ENCODE measurements at regions not wholly inside any gene's neighbourhood (a gene's known extent, or its start where the extent isn't known, plus 50 kb on each side); places are given as distances from the start of the nearest gene placed in this dataset.

- Histone ChIP-seq H3K27ac (no peak overlapping the region), H3K27me3 (no peaks in the 10 kb centered on the region), H3K36me3 (no peaks in the 10 kb centered on the region), H3K4me3 (no peak overlapping the region), H3K9me3 (no peaks in the 10 kb centered on the region), H3K4me1 (no peaks in the 10 kb centered on the region)
- DNase-seq (ENCODE audit: low spot score in 2 of 2): no peak
- 36% methylated on average over 4 of the region's 4 CpGs for WGBS
- TF ChIP-seq, protein P1, sequence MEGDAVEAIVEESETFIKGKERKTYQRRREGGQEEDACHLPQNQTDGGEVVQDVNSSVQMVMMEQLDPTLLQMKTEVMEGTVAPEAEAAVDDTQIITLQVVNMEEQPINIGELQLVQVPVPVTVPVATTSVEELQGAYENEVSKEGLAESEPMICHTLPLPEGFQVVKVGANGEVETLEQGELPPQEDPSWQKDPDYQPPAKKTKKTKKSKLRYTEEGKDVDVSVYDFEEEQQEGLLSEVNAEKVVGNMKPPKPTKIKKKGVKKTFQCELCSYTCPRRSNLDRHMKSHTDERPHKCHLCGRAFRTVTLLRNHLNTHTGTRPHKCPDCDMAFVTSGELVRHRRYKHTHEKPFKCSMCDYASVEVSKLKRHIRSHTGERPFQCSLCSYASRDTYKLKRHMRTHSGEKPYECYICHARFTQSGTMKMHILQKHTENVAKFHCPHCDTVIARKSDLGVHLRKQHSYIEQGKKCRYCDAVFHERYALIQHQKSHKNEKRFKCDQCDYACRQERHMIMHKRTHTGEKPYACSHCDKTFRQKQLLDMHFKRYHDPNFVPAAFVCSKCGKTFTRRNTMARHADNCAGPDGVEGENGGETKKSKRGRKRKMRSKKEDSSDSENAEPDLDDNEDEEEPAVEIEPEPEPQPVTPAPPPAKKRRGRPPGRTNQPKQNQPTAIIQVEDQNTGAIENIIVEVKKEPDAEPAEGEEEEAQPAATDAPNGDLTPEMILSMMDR (IDR thresholded peaks at IDR 0.05): no peak
- TF ChIP-seq POLR2A (IDR thresholded peaks at IDR 0.05) (no peak), EP300 (IDR thresholded peaks at IDR 0.05) (no peak), POLR2AphosphoS5 (IDR thresholded peaks at IDR 0.05) (no peak)
Observed at GRCh38 chr5:109533751-109534272, 124.0 kb upstream of the PJA2 start.

DNA sequence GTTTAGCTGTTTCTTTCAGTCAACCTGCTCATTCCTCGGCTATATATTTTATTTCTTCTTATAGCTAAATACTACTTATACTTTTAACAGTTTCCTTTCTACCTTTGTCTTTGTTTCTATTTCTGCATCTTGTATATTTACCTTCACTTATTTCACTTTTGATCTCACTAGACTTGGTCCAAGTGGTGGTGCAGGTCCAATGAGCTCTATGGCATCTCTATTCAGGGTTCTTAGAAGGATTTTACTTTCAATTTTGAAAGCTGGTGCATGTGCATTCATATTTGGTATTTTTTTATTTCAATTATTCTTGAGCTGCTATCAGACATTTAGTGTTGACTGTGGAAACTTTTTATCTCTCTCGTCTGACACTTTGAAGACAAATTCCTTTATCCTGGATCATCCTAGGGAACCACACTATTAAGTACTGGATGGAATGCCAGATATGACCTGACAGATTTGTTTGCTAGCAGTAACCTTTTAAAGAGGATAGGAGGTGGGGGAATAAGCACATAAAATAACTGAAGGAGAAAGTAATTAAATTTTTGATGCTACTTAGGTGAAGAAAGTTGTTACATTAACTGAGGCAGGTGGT lies 123.1 kb upstream of the PJA2 start:
- Histone ChIP-seq H3K36me3 (no peaks in the 10 kb centered on the region), H3K4me3 (no peak overlapping the region), H3K4me1 (no peaks in the 10 kb centered on the region), H3K27me3 (no peaks in the 10 kb centered on the region), H3K9me3 (no peaks in the 10 kb centered on the region), H3K27ac (no peak overlapping the region)
- TF ChIP-seq POLR2A (IDR thresholded peaks at IDR 0.05): no peak
- no peak for TF ChIP-seq EP300 (IDR thresholded peaks at IDR 0.05)
- TF ChIP-seq POLR2AphosphoS5 (IDR thresholded peaks at IDR 0.05): no peak
- TF ChIP-seq, protein P1 (IDR thresholded peaks at IDR 0.05): no peak
- DNase-seq (ENCODE audit: low spot score in 2 of 2): no peak
- 68% methylated on average over 2 of the region's 2 CpGs for WGBS

DNA sequence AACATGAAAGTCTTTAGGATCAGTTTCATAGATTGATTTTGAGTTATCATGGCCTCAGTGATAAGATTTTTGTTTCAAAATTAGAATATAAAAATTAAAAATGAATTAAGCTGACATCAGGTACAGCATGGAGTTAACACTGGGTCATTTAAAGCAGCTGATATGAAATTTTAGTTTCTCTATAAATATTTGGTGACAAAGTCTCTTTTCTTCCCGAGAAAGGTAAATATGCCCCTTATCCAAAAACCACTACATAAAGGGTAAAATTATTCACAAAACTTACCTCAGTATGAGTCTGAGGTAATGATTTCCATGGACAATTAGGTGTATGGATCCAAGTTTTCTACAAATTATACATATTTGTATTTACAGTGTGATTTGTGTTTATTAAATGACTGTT lies 121.5 kb upstream of the PJA2 start:
- Histone ChIP-seq H3K27me3 (no peaks in the 10 kb centered on the region), H3K27ac (no peak overlapping the region), H3K4me1 (no peaks in the 10 kb centered on the region), H3K36me3 (no peaks in the 10 kb centered on the region), H3K4me3 (no peak overlapping the region), H3K9me3 (no peaks in the 10 kb centered on the region)
- TF ChIP-seq POLR2A (IDR thresholded peaks at IDR 0.05): no peak
- TF ChIP-seq POLR2AphosphoS5 (IDR thresholded peaks at IDR 0.05): no peak
- TF ChIP-seq, protein P1 (IDR thresholded peaks at IDR 0.05): no peak
- no peak for TF ChIP-seq EP300 (IDR thresholded peaks at IDR 0.05)
- no peak for DNase-seq (ENCODE audit: low spot score in 2 of 2)
- WGBS: 98% methylated on average over 1 of the region's 1 CpG

DNA sequence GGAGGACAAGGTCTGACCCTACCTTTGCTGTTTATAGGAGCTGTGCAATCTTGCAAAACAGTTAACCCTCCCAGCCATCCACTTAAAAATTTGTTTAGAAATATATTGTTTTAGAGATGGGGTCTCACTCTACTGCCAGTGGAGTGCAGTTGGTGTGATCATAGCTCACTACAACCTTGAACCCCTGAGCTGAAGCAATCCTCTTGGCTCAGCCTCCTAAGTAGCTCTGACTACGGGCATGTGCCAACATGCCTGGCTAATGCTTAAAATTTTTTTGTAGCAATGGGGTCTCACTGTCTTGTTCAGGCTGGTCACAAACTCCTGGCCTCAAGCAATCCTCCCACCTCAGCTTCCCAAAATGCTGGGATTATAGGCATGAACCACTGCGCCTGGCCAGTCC lies 120.2 kb upstream of the PJA2 start:
- Histone ChIP-seq H3K4me1 (no peaks in the 10 kb centered on the region), H3K4me3 (no peak overlapping the region), H3K27ac (no peak overlapping the region), H3K36me3 (no peaks in the 10 kb centered on the region), H3K9me3 (no peaks in the 10 kb centered on the region), H3K27me3 (no peaks in the 10 kb centered on the region)
- TF ChIP-seq EP300 (IDR thresholded peaks at IDR 0.05) (no peak), POLR2AphosphoS5 (IDR thresholded peaks at IDR 0.05) (no peak), POLR2A (IDR thresholded peaks at IDR 0.05) (no peak)
- TF ChIP-seq, protein P1 (IDR thresholded peaks at IDR 0.05): no peak
- no peak for DNase-seq (ENCODE audit: low spot score in 2 of 2)
- 93% methylated on average over 2 of the region's 2 CpGs for WGBS

DNA sequence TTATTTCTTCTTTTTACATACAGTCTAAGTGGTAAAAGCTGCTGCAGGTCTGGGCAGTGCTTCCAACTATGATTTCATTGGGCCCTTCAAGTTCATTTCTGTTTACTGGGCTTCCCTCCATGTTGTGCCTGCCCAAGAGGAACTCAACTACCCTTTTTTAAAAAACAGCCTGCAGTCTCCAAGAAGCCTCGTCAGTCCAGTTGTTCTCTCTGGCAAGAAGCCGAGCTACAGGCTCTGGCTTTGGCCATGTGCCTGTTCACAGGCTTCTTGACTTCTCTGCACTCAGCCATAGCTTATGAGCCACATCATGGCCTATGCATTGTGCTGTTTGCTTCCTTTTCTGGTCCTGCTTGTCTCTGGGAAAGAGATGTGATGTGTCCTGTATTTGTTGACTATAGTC lies 119.7 kb upstream of the PJA2 start:
- H3K36me3 ChIP-seq: no peaks in the 10 kb centered on the region
- no peak overlapping the region for H3K27ac ChIP-seq
- WGBS: 28% methylated on average over 2 of the region's 2 CpGs
- no peaks in the 10 kb centered on the region for H3K27me3 ChIP-seq
- H3K4me1 ChIP-seq: no peaks in the 10 kb centered on the region
- no peak overlapping the region for H3K4me3 ChIP-seq
- TF ChIP-seq EP300 (IDR thresholded peaks at IDR 0.05) (no peak), POLR2AphosphoS5 (IDR thresholded peaks at IDR 0.05) (no peak), POLR2A (IDR thresholded peaks at IDR 0.05) (no peak)
- TF ChIP-seq, protein P1 (IDR thresholded peaks at IDR 0.05): no peak
- no peaks in the 10 kb centered on the region for H3K9me3 ChIP-seq
- no peak for DNase-seq (ENCODE audit: low spot score in 2 of 2)

All from suprapubic skin (tissue), 4 donors.